Natural killer cell treated with Interleukin-12 subunit alpha and Interleukin-12 subunit beta and Interleukin-15 and Interleukin-18, amount 100 ng/mL, for 72 hours (primary cell): ENCODE measurements at regions not wholly inside any gene's neighbourhood (a gene's known extent, or its start where the extent isn't known, plus 50 kb on each side); places are given as distances from the start of the nearest gene placed in this dataset.

Source experiments
- ATAC-seq, 2 donors: fragments of 150-1000 bp; cut with Tn5 transposase in 1 of 2; sonication (Bioruptor Pico), chemical (Tn5 transposase) in 1 of 2; 2 replicates each; pipeline ENCODE4 v1.10.0; 2021
- DNase-seq: peaks from one replicate; pipeline ENCODE4 v3.0.0; 2022; ENCODE audit warnings: low spot score
- H3K27ac Mint-ChIP-seq, 2 donors: 1 replicate in 1 of 2; 2 replicates in 1 of 2; pipeline ENCODE4 v1.8.0; 2022; ENCODE audit warnings: mixed read lengths in 2 of 2, mild to moderate bottlenecking in 1 of 2, moderate library complexity in 1 of 2
- H3K27me3 Mint-ChIP-seq, 2 donors: 1 replicate in 1 of 2; 2 replicates in 1 of 2; pipeline ENCODE4 v1.8.0; 2022; ENCODE audit warnings: mixed read lengths in 2 of 2
- H3K36me3 Mint-ChIP-seq: one replicate; pipeline ENCODE4 v1.8.0; 2022; ENCODE audit warnings: mixed read lengths
- H3K4me1 Mint-ChIP-seq, 2 donors: 1 replicate in 1 of 2; 2 replicates in 1 of 2; pipeline ENCODE4 v1.8.0; 2022; ENCODE audit warnings: low read depth in 2 of 2, mixed read lengths in 2 of 2, mild to moderate bottlenecking in 1 of 2
- H3K4me3 Mint-ChIP-seq: one replicate; pipeline ENCODE4 v1.8.0; 2022; ENCODE audit warnings: mixed read lengths
- H3K9me3 Mint-ChIP-seq: 2 replicates; pipeline ENCODE4 v1.8.0; 2022; ENCODE audit warnings: mixed read lengths

- ATAC-seq (no peak), DNase-seq (no peak)
- Mint-ChIP-seq H3K27me3 (no peaks in the 10 kb centered on the region), H3K36me3 (no peaks in the 10 kb centered on the region), H3K27ac (no peak overlapping the region), H3K9me3 (peaks cover 17% of the 10 kb centered on the region), H3K4me1 (no peaks in the 10 kb centered on the region), H3K4me3 (no peak overlapping the region)
Measured at GRCh38 chr3:137382005-137382594, 382.0 kb upstream of the SOX14 start.

DNA sequence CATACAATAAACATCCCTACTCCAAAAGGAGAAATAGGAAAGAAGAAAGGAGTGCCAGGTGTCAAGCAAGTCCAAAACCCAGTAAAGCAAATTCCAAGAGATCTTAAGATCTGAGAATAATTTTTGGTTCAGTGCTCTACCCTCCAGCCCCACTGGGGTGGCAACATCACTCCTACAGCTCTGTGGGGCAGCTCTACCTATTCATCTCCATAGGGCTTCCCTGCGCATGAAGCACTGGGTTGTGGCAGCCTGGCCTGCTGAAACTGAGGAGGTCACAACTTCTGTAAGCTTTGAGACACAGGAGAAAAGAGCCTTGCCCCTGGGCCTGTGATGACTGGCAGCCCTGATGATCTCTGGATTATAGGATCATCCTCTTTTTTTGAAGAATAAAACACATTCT, 378.2 kb upstream of the SOX14 start:
- no peaks in the 10 kb centered on the region for H3K36me3 Mint-ChIP-seq

DNA sequence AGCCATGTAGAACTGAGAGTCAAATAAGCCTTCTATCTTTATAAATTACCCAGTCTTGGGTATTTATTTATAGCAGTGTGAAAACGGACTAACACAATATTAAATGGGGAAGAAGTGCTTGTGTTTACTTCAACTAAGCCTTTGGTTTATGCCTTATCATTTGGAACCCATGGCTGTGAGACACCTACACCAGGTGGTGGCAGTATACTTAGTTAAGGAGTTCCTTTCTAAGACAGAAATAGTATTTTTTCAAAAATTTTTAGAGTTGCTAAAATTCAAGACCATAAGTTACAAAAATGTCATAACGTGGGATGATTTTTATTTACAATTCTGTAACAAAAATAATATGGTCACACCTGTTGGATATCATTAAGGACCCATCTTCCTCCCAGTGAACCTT, 354.5 kb upstream of the SOX14 start:
- ATAC-seq = no peak
- no peaks in the 10 kb centered on the region for H3K27me3 Mint-ChIP-seq
- peaks cover 17% of the 10 kb centered on the region for H3K9me3 Mint-ChIP-seq
- H3K4me3 Mint-ChIP-seq = no peak overlapping the region
- DNase-seq = no peak
- no peaks in the 10 kb centered on the region for H3K4me1 Mint-ChIP-seq
- peaks cover 5% of the 10 kb centered on the region for H3K36me3 Mint-ChIP-seq
- no peak overlapping the region for H3K27ac Mint-ChIP-seq

More for the DNA sequence above, 378.2 kb upstream of the SOX14 start:
- no peak overlapping the region for H3K27ac Mint-ChIP-seq
- H3K4me3 Mint-ChIP-seq = no peak overlapping the region
- H3K9me3 Mint-ChIP-seq = peaks cover 13% of the 10 kb centered on the region
- H3K4me1 Mint-ChIP-seq = no peaks in the 10 kb centered on the region
- DNase-seq = no peak
- H3K27me3 Mint-ChIP-seq = no peaks in the 10 kb centered on the region
- no peak for ATAC-seq

GRCh38 chr3:137410028-137410427, 354.1 kb upstream of the SOX14 start:
- DNase-seq = no peak
- Mint-ChIP-seq H3K4me3 (no peak overlapping the region), H3K36me3 (peaks cover 5% of the 10 kb centered on the region), H3K27me3 (no peaks in the 10 kb centered on the region), H3K27ac (no peak overlapping the region), H3K4me1 (no peaks in the 10 kb centered on the region), H3K9me3 (peaks cover 18% of the 10 kb centered on the region)
- ATAC-seq = no peak

GRCh38 chr3:137420198-137420995, 343.7 kb upstream of the SOX14 start:
- no peak overlapping the region for H3K4me3 Mint-ChIP-seq
- H3K27ac Mint-ChIP-seq = no peak overlapping the region
- DNase-seq (no peak), ATAC-seq (peak in 1 of 2 donors; percentile 38)
- H3K4me1 Mint-ChIP-seq = no peaks in the 10 kb centered on the region
- H3K36me3 Mint-ChIP-seq = no peaks in the 10 kb centered on the region
- H3K27me3 Mint-ChIP-seq = no peaks in the 10 kb centered on the region
- H3K9me3 Mint-ChIP-seq = peaks cover 22% of the 10 kb centered on the region

DNA sequence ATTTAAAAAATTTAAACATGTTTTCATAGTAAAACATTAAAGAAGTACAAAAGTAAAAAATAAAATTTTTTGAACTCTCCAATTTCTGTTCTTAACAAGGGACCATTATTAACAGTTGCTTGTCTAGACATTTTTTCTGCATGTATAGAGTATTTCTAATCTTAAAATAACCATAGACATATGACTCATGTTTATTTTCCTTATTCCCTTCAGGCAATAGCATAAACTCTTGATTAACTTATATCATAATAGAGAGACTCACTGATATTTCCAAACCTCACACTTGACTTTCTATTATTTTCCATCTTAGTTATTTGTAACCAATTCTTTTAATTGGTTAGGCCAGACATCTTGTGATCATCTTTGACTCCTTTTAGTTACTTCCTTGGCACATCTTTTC, 325.6 kb upstream of the SOX14 start:
- no peaks in the 10 kb centered on the region for H3K4me1 Mint-ChIP-seq
- ATAC-seq (no peak), DNase-seq (no peak)
- no peak overlapping the region for H3K4me3 Mint-ChIP-seq
- no peaks in the 10 kb centered on the region for H3K27me3 Mint-ChIP-seq
- H3K27ac Mint-ChIP-seq = no peak overlapping the region
- peaks cover 16% of the 10 kb centered on the region for H3K9me3 Mint-ChIP-seq
- H3K36me3 Mint-ChIP-seq = no peaks in the 10 kb centered on the region

GRCh38 chr3:137460944-137461343, 303.2 kb upstream of the SOX14 start:
- H3K4me1 Mint-ChIP-seq = no peaks in the 10 kb centered on the region

DNA sequence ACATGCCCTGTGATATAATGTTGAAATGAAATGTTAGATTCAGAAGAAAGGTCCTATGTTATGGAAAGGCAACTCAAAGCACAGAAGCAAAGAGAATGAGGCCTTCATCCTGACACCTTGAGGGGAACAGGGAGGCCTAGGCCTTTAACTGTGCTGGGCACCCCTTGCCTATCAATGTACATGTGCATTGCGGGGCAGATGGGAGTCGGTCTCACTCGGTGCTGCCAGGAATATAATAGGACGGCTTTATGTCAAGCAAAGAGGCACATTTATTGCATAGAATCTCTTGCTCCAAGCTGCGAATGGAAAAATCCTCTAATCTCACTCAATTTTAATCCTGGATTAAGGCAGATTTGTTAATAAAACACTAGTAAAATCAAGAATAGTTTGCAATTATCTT, 301.0 kb upstream of the SOX14 start:
- no peaks in the 10 kb centered on the region for H3K36me3 Mint-ChIP-seq
- no peak for ATAC-seq
- no peaks in the 10 kb centered on the region for H3K27me3 Mint-ChIP-seq
- no peaks in the 10 kb centered on the region for H3K4me1 Mint-ChIP-seq
- H3K4me3 Mint-ChIP-seq = no peak overlapping the region
- no peak overlapping the region for H3K27ac Mint-ChIP-seq
- DNase-seq = no peak
- peaks cover 12% of the 10 kb centered on the region for H3K9me3 Mint-ChIP-seq

More at GRCh38 chr3:137460944-137461343, 303.2 kb upstream of the SOX14 start:
- ATAC-seq = no peak
- Mint-ChIP-seq H3K4me3 (no peak overlapping the region), H3K27me3 (no peaks in the 10 kb centered on the region), H3K36me3 (no peaks in the 10 kb centered on the region), H3K27ac (no peak overlapping the region), H3K9me3 (peaks cover 12% of the 10 kb centered on the region)
- DNase-seq = no peak

DNA sequence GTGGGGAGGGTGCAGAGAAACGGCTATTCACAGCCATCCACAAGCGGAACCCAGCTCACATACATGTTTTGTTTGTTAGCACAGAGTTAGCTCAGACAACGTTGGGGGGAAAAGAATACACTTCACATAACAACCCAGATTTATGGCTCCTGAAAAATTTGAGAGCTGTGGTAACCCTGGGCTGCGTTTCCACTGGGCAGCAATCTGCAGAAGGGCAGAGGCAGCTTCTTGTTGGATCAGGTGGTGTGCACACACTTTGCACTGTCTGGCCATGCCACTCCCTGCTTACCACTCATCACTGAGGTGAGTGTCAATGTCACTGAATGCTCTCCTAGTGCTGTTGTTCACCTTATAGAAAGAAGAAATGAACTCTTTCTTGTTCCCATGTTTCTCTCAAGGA, 299.8 kb upstream of the SOX14 start:
- Mint-ChIP-seq H3K4me3 (no peak overlapping the region), H3K27me3 (no peaks in the 10 kb centered on the region), H3K9me3 (peaks cover 12% of the 10 kb centered on the region), H3K36me3 (no peaks in the 10 kb centered on the region), H3K27ac (no peak overlapping the region), H3K4me1 (no peaks in the 10 kb centered on the region)
- DNase-seq = no peak
- ATAC-seq = no peak

- Mint-ChIP-seq H3K4me3 (no peak overlapping the region), H3K4me1 (no peaks in the 10 kb centered on the region), H3K27ac (no peak overlapping the region), H3K9me3 (peaks cover 6% of the 10 kb centered on the region), H3K36me3 (no peaks in the 10 kb centered on the region), H3K27me3 (no peaks in the 10 kb centered on the region)
- ATAC-seq (no peak), DNase-seq (no peak)
Measured at GRCh38 chr3:137468446-137468845, 295.7 kb upstream of the SOX14 start.

- Mint-ChIP-seq H3K9me3 (peaks cover 6% of the 10 kb centered on the region), H3K4me1 (no peaks in the 10 kb centered on the region)
Measured at GRCh38 chr3:137469263-137469662, 294.9 kb upstream of the SOX14 start.

GRCh38 chr3:137471130-137471529, 293.0 kb upstream of the SOX14 start:
- no peak for ATAC-seq

More at GRCh38 chr3:137469263-137469662, 294.9 kb upstream of the SOX14 start:
- H3K27ac Mint-ChIP-seq = no peak overlapping the region
- ATAC-seq = no peak
- no peak overlapping the region for H3K4me3 Mint-ChIP-seq
- no peak for DNase-seq
- H3K27me3 Mint-ChIP-seq = no peaks in the 10 kb centered on the region
- H3K36me3 Mint-ChIP-seq = no peaks in the 10 kb centered on the region

GRCh38 chr3:137471558-137472204, 292.4 kb upstream of the SOX14 start:
- Mint-ChIP-seq H3K27me3 (no peaks in the 10 kb centered on the region), H3K27ac (no peak overlapping the region), H3K4me3 (no peak overlapping the region), H3K4me1 (no peaks in the 10 kb centered on the region), H3K36me3 (no peaks in the 10 kb centered on the region), H3K9me3 (peaks cover 17% of the 10 kb centered on the region)
- no peak for DNase-seq
- ATAC-seq = no peak

More at GRCh38 chr3:137471130-137471529, 293.0 kb upstream of the SOX14 start:
- H3K9me3 Mint-ChIP-seq = peaks cover 11% of the 10 kb centered on the region
- H3K27ac Mint-ChIP-seq = no peak overlapping the region
- no peaks in the 10 kb centered on the region for H3K4me1 Mint-ChIP-seq
- no peaks in the 10 kb centered on the region for H3K27me3 Mint-ChIP-seq
- DNase-seq = no peak
- H3K36me3 Mint-ChIP-seq = no peaks in the 10 kb centered on the region
- no peak overlapping the region for H3K4me3 Mint-ChIP-seq

DNA sequence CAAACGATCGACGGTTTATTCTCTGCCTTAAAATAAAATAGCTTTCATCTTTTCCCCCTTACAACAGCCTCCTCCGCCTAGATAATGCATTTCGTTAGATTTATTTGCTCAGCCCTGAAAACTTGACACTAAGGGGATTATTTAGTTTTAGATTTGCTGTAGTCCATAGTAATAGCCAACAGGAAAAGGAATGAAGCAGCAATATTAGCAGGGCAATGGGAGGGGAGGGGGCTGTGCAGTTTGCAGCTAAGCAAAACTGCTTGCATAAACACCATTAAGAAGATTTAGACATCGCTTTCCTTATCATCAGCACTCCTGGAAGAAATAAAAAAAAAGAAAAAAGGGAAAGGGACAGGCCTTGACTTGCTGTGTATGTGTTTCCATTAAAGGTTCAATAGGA, 286.5 kb upstream of the SOX14 start:
- H3K4me1 Mint-ChIP-seq = no peaks in the 10 kb centered on the region
- H3K27me3 Mint-ChIP-seq = no peaks in the 10 kb centered on the region

More for the DNA sequence above, 286.5 kb upstream of the SOX14 start:
- Mint-ChIP-seq H3K36me3 (no peaks in the 10 kb centered on the region), H3K27ac (no peak overlapping the region), H3K9me3 (peaks cover 21% of the 10 kb centered on the region), H3K4me3 (no peak overlapping the region)
- ATAC-seq = no peak
- no peak for DNase-seq
